ENCODE measurements at regions not wholly inside any gene's neighbourhood (a gene's known extent, or its start where the extent isn't known, plus 50 kb on each side); places are given as distances from the start of the nearest gene placed in this dataset.

DNA sequence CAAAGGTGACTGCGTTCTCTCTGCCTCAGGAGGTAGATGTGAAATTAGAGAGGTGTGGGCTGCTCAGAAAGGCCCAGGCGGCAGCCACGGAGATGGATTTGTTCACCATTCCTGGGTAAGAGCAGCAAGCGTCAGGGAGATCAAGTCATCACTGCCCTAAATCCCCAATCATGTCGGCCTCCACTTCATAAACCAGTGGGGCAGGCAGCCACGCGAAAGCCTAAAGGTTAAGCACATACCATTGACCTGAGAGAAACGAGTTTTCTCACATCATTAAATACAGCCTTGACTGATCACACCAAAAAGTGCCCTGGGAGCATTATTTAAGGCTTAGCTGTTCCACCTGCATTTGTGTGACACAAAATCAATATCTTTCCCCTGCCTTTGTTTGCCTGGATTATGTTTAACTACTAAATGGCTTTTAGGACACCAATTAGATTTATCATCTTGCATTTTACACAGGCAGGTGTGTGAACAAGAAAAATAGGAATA, 50.7 kb upstream of the FOXB1 start:
- no peak for DNase-seq (ENCODE audit: low read depth)
- Histone ChIP-seq H3K9ac (ENCODE audit: low read length) (no peak overlapping the region), H3K4me3 (ENCODE audit: low read length) (no peak overlapping the region)

DNA sequence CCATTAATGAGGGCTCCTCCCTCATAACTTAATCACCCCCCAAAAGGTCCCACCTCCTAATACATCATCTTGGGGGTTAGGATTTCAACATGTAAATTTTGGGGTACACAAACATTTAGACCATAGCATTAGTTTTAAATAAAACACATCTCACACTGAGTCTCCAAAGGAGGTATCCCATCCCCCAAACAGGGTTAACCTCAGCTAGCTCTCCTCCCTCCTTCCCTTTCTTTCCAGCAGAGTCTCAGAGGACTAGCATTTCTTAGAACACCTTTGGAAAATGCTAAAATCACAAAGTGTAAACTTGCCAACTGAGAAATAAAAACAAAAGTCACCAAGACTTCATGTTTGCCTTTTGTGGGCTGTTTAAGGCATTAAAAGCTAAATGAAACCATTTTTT, 51.2 kb upstream of the FOXB1 start:
- Histone ChIP-seq H3K9me3 (ENCODE audit: control insufficient read depth, low read length) (peaks cover 21% of the 10 kb centered on the region), H3K4me1 (ENCODE audit: control insufficient read depth, insufficient read depth, low read length) (no peaks in the 10 kb centered on the region), H3K4me3 (ENCODE audit: low read length) (no peak overlapping the region), H3K36me3 (ENCODE audit: control insufficient read depth, insufficient read depth, low read length, severe bottlenecking) (no peaks in the 10 kb centered on the region), H3K27me3 (replicated peaks; ENCODE audit: control insufficient read depth, insufficient read depth, low read length) (peaks cover 4% of the 10 kb centered on the region), H3K9ac (ENCODE audit: low read length) (no peak overlapping the region)
- DNase-seq (ENCODE audit: low read depth): no peak

More for the DNA sequence above, 50.7 kb upstream of the FOXB1 start:
- Histone ChIP-seq H3K4me1 (ENCODE audit: control insufficient read depth, insufficient read depth, low read length) (no peaks in the 10 kb centered on the region), H3K27me3 (replicated peaks; ENCODE audit: control insufficient read depth, insufficient read depth, low read length) (peaks cover 4% of the 10 kb centered on the region), H3K36me3 (ENCODE audit: control insufficient read depth, insufficient read depth, low read length, severe bottlenecking) (no peaks in the 10 kb centered on the region), H3K9me3 (ENCODE audit: control insufficient read depth, low read length) (peaks cover 25% of the 10 kb centered on the region)

DNA sequence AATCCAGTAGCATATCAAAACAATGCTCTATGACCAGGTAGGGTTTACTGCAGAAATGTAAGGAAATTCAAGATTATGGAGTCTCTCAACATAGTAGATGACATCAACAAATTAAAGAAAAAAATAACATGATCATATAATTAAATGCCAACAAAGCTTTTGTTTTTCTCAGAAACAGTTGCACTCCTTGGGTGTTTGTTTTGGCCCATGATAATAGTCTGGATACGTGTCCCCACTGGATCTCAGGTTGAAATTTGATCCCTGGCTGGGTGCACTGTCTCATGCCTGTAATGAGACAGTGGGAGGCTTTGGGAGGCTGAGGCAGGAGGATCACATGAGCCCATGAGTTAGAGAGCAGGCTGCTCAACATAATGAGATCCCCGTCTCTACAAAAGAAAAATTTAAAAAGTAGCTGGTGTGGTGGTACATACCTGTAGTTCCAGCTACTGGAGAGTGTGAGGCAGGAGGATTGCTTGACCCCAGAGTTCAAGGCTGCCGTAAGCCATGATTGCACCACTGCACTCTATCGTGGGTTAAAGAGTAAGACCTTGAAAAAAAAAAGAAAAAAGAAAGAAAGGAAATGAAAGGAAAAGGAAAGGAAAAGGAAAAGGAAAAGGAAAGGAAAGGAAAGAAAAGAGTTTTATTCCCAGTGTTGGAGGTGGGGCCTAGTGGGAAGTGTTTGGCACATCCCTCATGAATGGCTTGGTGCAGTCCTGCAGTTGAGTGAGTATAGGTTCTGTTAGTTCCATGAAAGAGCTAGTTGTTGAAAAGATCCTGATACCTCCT, 53.3 kb upstream of the FOXB1 start:
- Histone ChIP-seq H3K27me3 (replicated peaks; ENCODE audit: control insufficient read depth, insufficient read depth, low read length) (peaks cover 4% of the 10 kb centered on the region), H3K4me1 (ENCODE audit: control insufficient read depth, insufficient read depth, low read length) (no peaks in the 10 kb centered on the region), H3K36me3 (ENCODE audit: control insufficient read depth, insufficient read depth, low read length, severe bottlenecking) (no peaks in the 10 kb centered on the region), H3K4me3 (ENCODE audit: low read length) (no peak overlapping the region), H3K9me3 (ENCODE audit: control insufficient read depth, low read length) (peaks cover 8% of the 10 kb centered on the region), H3K9ac (ENCODE audit: low read length) (no peak overlapping the region)
- no peak for DNase-seq (ENCODE audit: low read depth)

DNA sequence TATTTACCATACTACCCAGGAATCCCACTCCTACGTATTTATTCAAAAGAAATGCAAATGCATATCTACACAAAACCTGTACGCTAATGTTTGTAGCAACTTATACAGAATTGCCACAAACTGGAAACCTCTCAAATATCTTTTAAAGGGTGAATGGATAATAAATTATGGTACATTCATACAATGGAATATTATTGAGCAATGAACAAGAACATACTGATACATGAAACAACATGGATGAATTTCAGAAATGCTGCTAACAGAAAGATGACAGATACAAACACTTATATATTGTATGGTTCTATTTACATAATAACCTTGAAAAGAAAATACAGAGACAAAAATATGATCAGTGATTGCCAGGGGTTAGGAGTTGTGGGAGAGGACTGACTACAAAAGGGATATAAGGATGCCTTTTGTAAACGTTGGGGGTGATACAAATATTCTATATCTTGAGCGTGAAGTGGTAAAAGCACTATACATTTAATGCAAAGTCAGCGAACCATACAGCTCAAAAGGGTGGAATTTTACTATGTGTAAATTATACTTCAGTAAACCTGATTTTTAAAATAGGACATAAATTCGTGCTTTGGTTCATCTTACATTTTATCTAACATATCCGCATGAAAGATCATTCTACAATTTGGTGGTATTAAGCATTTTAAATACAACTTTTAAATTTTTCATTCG, 55.0 kb upstream of the FOXB1 start:
- DNase-seq (ENCODE audit: low read depth): no peak
- H3K36me3 ChIP-seq (ENCODE audit: control insufficient read depth, insufficient read depth, low read length, severe bottlenecking): no peaks in the 10 kb centered on the region
- no peaks in the 10 kb centered on the region for H3K4me1 ChIP-seq (ENCODE audit: control insufficient read depth, insufficient read depth, low read length)
- H3K9ac ChIP-seq (ENCODE audit: low read length): no peak overlapping the region
- peaks cover 12% of the 10 kb centered on the region for H3K27me3 ChIP-seq (replicated peaks; ENCODE audit: control insufficient read depth, insufficient read depth, low read length)
- H3K9me3 ChIP-seq (ENCODE audit: control insufficient read depth, low read length): no peaks in the 10 kb centered on the region
- no peak overlapping the region for H3K4me3 ChIP-seq (ENCODE audit: low read length)

DNA sequence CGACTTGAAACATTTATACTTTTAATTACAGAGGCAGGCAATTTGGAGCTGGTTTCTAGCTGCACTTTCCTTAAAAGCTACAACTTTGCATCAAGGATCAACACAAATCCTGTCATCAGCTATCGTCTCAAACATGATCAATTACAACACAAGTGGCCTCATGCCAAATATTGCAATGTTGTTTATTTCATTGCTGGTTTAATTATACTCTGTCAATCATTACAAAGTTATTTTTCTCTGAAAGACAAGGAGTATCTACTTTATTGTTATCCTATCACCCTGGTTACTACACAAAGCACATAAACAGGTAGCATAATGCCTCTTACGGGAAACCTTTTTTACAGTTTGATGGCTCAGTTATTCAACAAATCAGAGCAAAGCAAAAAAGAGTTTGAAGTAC, 58.0 kb upstream of the FOXB1 start:
- no peak overlapping the region for H3K4me3 ChIP-seq (ENCODE audit: low read length)
- no peaks in the 10 kb centered on the region for H3K9me3 ChIP-seq (ENCODE audit: control insufficient read depth, low read length)
- no peaks in the 10 kb centered on the region for H3K4me1 ChIP-seq (ENCODE audit: control insufficient read depth, insufficient read depth, low read length)
- no peak overlapping the region for H3K9ac ChIP-seq (ENCODE audit: low read length)
- peaks cover 34% of the 10 kb centered on the region for H3K27me3 ChIP-seq (replicated peaks; ENCODE audit: control insufficient read depth, insufficient read depth, low read length)
- no peaks in the 10 kb centered on the region for H3K36me3 ChIP-seq (ENCODE audit: control insufficient read depth, insufficient read depth, low read length, severe bottlenecking)
- no peak for DNase-seq (ENCODE audit: low read depth)

DNA sequence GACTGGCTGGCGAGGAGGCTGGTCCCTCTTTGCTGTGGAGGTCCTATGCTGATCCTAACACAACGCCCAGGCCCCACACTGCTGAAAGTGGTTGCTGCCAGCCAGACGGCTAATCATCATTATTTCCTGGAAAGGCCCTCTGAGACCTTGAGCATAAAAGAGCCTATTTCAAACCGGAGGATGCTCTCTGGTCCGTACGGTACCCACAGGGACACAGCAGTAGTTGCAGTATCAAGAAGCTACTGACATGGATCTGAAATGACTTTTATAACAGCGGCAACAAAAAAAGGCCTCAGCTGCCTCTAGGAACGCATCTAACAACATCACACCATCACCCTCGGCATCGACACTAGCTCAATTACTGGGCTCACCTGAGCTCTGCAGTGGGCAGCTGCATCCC, 59.1 kb upstream of the FOXB1 start:
- H3K27me3 ChIP-seq (replicated peaks; ENCODE audit: control insufficient read depth, insufficient read depth, low read length): peaks cover 39% of the 10 kb centered on the region
- H3K9me3 ChIP-seq (ENCODE audit: control insufficient read depth, low read length): no peaks in the 10 kb centered on the region
- no peak for DNase-seq (ENCODE audit: low read depth)
- no peaks in the 10 kb centered on the region for H3K4me1 ChIP-seq (ENCODE audit: control insufficient read depth, insufficient read depth, low read length)
- H3K36me3 ChIP-seq (ENCODE audit: control insufficient read depth, insufficient read depth, low read length, severe bottlenecking): no peaks in the 10 kb centered on the region
- H3K9ac ChIP-seq (ENCODE audit: low read length): no peak overlapping the region
- H3K4me3 ChIP-seq (ENCODE audit: low read length): no peak overlapping the region

DNA sequence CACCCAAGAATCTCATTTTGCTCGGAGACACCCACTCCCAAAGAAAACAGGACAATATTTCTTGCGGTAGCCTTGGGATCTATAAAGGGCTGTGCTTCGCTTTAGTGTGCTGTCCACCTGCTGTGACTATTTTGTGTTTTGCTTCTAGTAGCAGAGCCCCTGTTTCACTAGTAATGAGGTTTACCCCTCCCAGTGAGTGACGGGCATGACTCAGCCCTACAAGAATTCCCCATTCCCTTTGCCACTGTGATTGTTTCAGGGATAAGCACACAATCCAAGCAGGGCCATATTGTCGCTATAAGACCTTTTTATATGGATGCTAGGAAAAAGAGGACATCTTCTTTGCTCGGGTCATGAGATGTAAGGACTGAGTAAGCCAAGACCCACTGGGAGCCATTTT, 62.5 kb upstream of the FOXB1 start:
- H3K4me1 ChIP-seq (ENCODE audit: control insufficient read depth, insufficient read depth, low read length): no peaks in the 10 kb centered on the region
- no peak overlapping the region for H3K9ac ChIP-seq (ENCODE audit: low read length)
- H3K4me3 ChIP-seq (ENCODE audit: low read length): no peak overlapping the region
- H3K9me3 ChIP-seq (ENCODE audit: control insufficient read depth, low read length): no peaks in the 10 kb centered on the region
- peaks cover 63% of the 10 kb centered on the region for H3K27me3 ChIP-seq (replicated peaks; ENCODE audit: control insufficient read depth, insufficient read depth, low read length)
- no peak for DNase-seq (ENCODE audit: low read depth)
- H3K36me3 ChIP-seq (ENCODE audit: control insufficient read depth, insufficient read depth, low read length, severe bottlenecking): no peaks in the 10 kb centered on the region

DNA sequence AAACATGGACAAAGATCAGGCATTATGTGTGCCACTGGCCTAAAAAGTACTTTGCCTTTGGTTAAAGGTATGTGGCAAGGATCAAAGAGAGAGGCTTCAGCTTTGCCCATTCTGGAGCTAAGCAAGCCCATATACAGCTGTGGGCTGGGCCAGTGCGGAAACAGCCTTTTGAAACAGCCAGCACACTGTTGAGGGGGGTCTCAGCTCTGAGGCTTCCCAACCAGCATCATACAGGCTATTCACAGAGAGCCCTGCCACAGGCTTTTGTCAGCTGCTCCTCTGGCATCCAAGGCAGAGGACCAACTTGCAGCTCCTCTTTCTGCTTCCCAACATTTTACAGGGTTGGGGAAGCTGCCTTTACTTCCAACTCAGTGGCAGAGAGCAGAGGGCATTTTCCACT, 63.2 kb upstream of the FOXB1 start:
- Histone ChIP-seq H3K4me1 (ENCODE audit: control insufficient read depth, insufficient read depth, low read length) (no peaks in the 10 kb centered on the region), H3K27me3 (replicated peaks; ENCODE audit: control insufficient read depth, insufficient read depth, low read length) (peaks cover 70% of the 10 kb centered on the region), H3K36me3 (ENCODE audit: control insufficient read depth, insufficient read depth, low read length, severe bottlenecking) (no peaks in the 10 kb centered on the region), H3K9ac (ENCODE audit: low read length) (no peak overlapping the region), H3K9me3 (ENCODE audit: control insufficient read depth, low read length) (no peaks in the 10 kb centered on the region), H3K4me3 (ENCODE audit: low read length) (no peak overlapping the region)
- no peak for DNase-seq (ENCODE audit: low read depth)

DNA sequence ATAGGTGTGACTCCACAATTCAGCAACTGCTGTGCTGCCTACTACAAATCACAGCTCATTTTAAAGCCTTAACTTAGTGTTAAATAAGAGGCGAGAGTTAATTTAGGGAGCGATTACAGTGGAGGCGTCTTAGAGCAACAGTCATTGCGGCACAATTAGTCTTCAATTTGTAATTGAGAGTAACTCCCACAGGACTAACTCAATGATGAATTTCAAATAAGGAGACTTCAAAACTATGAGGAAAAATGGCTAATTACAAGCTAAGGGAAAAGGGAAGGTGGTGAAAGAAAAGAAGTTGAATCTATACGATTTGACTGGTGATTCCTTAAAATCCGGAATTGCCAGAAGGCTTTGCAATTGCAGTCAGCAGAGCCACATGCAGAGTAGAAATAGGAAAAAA, 63.7 kb upstream of the FOXB1 start:
- Histone ChIP-seq H3K4me1 (ENCODE audit: control insufficient read depth, insufficient read depth, low read length) (no peaks in the 10 kb centered on the region), H3K4me3 (ENCODE audit: low read length) (no peak overlapping the region), H3K36me3 (ENCODE audit: control insufficient read depth, insufficient read depth, low read length, severe bottlenecking) (no peaks in the 10 kb centered on the region), H3K9me3 (ENCODE audit: control insufficient read depth, low read length) (no peaks in the 10 kb centered on the region), H3K27me3 (replicated peaks; ENCODE audit: control insufficient read depth, insufficient read depth, low read length) (peaks cover 74% of the 10 kb centered on the region), H3K9ac (ENCODE audit: low read length) (no peak overlapping the region)
- no peak for DNase-seq (ENCODE audit: low read depth)

DNA sequence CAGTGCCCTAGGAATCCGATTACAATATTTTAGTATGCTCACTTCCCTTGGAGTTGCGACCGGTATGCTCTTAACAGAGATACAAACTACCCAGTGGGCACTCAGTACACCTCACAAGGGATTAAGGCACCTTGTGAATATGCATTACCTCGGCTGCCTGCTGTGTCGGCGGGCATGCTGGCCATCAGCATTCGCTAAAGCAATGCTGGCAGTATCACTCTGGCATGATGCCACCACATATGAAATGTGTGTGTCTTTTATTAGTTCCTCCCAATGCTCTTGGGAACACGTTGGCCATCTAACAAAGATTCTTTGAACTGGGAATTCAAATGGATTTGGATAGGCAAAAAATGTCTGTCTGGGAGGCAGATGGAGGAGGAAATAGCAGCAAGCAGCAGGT, 67.4 kb upstream of the FOXB1 start:
- Histone ChIP-seq H3K9ac (ENCODE audit: low read length) (no peak overlapping the region), H3K4me3 (ENCODE audit: low read length) (no peak overlapping the region), H3K4me1 (ENCODE audit: control insufficient read depth, insufficient read depth, low read length) (peaks cover 3% of the 10 kb centered on the region), H3K36me3 (ENCODE audit: control insufficient read depth, insufficient read depth, low read length, severe bottlenecking) (no peaks in the 10 kb centered on the region), H3K9me3 (ENCODE audit: control insufficient read depth, low read length) (no peaks in the 10 kb centered on the region), H3K27me3 (replicated peaks; ENCODE audit: control insufficient read depth, insufficient read depth, low read length) (peaks cover 67% of the 10 kb centered on the region)
- no peak for DNase-seq (ENCODE audit: low read depth)

DNA sequence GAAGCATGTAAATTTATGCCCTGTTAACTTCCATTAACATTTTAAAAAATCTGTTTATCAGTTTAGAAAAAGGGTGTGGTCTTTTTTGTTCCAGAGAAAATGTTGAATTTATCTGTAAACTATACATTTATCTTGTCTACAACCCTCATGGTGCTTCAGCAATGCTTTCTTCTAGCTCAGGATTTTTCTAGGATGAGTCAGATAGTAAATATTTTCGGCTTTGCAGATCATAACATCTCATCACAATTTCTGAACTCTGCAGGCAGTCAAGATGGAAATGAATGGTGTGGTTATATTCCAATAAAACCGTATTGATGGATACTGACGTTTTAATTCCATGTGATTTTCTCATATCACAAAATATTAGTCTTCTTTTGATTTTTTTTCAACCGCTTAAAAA, 70.5 kb upstream of the FOXB1 start:
- DNase-seq (ENCODE audit: low read depth): peak; percentile 1
- no peak overlapping the region for H3K4me3 ChIP-seq (ENCODE audit: low read length)
- peaks cover 3% of the 10 kb centered on the region for H3K4me1 ChIP-seq (ENCODE audit: control insufficient read depth, insufficient read depth, low read length)
- peaks cover 71% of the 10 kb centered on the region for H3K27me3 ChIP-seq (replicated peaks; ENCODE audit: control insufficient read depth, insufficient read depth, low read length)
- no peaks in the 10 kb centered on the region for H3K9me3 ChIP-seq (ENCODE audit: control insufficient read depth, low read length)
- no peak overlapping the region for H3K9ac ChIP-seq (ENCODE audit: low read length)
- H3K36me3 ChIP-seq (ENCODE audit: control insufficient read depth, insufficient read depth, low read length, severe bottlenecking): no peaks in the 10 kb centered on the region

Data from adipocyte (in vitro differentiated cells).